ENCODE measurements at regions not wholly inside any gene's neighbourhood (a gene's known extent, or its start where the extent isn't known, plus 50 kb on each side); places are given as distances from the start of the nearest gene placed in this dataset.

DNA sequence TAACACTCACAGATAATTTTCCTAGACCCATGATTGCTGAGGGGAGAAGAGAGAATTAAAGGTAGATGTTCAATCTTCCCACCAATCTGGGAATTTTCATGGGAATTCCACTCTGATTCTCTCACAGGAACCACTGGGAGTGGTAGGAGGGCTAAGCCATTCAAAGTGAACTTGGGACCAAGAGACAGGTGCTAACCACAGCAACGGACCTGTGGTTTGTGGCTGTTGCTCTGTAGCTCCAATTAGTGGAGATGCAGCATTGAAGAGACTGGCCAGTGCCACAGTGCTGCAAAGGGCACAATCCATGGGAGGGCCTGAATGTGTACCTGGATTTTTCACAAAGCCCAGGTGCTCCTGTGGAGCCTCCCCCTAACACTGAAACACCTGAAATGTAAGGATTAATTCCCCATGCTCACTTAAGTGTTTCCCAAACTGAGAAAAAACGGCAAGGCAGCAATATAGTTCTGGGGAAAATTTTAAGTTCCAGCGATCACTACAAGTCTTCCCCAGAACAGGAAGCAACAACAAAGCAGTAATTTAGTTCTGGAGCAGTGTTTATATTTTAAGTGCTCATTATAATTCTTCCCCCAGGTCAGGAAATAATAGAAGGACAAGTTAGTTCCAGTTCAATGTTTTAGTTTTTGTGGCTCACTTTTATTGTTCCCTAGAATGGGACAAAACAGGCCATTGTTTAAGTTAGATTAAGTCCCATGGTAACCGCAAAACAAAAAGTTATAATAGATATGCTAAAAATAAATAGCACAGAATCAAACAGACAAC is 1045.8 kb downstream of the CNTNAP5 start:
- H3K9ac ChIP-seq (ENCODE audit: low read depth, low read length, poor library complexity, severe bottlenecking) = no peak overlapping the region
- no peaks in the 10 kb centered on the region for H3K27me3 ChIP-seq (ENCODE audit: insufficient read depth, low read length, poor library complexity, severe bottlenecking)
- no peaks in the 10 kb centered on the region for H4K20me1 ChIP-seq (ENCODE audit: insufficient read depth, low read length, poor library complexity, severe bottlenecking)
- no peaks in the 10 kb centered on the region for H3K36me3 ChIP-seq (ENCODE audit: insufficient read depth, low read length)
- H3F3A ChIP-seq (ENCODE audit: low read depth) = no peaks in the 10 kb centered on the region
- no peak overlapping the region for H3K4me3 ChIP-seq (ENCODE audit: low read length, poor library complexity, severe bottlenecking)
- no peaks in the 10 kb centered on the region for H3K9me3 ChIP-seq (ENCODE audit: insufficient read depth, low read depth, low read length)
- H3K79me2 ChIP-seq (ENCODE audit: insufficient read depth, low read length) = no peaks in the 10 kb centered on the region
- TF ChIP-seq EZH2phosphoT487 (IDR thresholded peaks at IDR 0.05; ENCODE audit: borderline replicate concordance) = no peak
- TF ChIP-seq, protein P1, sequence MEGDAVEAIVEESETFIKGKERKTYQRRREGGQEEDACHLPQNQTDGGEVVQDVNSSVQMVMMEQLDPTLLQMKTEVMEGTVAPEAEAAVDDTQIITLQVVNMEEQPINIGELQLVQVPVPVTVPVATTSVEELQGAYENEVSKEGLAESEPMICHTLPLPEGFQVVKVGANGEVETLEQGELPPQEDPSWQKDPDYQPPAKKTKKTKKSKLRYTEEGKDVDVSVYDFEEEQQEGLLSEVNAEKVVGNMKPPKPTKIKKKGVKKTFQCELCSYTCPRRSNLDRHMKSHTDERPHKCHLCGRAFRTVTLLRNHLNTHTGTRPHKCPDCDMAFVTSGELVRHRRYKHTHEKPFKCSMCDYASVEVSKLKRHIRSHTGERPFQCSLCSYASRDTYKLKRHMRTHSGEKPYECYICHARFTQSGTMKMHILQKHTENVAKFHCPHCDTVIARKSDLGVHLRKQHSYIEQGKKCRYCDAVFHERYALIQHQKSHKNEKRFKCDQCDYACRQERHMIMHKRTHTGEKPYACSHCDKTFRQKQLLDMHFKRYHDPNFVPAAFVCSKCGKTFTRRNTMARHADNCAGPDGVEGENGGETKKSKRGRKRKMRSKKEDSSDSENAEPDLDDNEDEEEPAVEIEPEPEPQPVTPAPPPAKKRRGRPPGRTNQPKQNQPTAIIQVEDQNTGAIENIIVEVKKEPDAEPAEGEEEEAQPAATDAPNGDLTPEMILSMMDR (conservative IDR thresholded peaks at IDR 0.05; ENCODE audit: low read length) = no peak
- H2AFZ ChIP-seq (ENCODE audit: low read length) = no peak overlapping the region
- H3K9me2 ChIP-seq (replicated peaks; ENCODE audit: low read depth, low read length) = no peaks in the 10 kb centered on the region
- H3K4me2 ChIP-seq (ENCODE audit: low read depth, low read length, poor library complexity, severe bottlenecking) = no peak overlapping the region
- H3K4me1 ChIP-seq (ENCODE audit: insufficient read depth, low read length, poor library complexity, severe bottlenecking) = no peaks in the 10 kb centered on the region

DNA sequence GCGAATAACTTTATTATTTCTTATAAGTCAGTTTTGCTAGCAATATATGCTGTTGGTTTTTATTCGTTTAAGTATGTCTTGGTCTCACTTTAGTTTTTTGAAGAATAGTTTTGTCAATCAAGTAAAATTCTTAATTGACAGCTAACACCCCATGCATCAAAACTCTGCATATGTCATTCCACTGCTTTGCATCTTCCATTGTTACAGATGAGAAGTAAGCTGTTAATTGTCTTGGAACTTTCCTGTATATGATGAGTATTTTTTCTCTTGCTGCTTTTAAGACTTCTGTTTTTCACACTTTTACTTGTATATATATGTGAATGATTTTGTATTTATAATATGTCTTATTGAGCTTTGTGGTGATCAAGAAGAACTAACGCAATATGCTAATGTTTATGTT is 1048.4 kb downstream of the CNTNAP5 start:
- no peaks in the 10 kb centered on the region for H3K4me1 ChIP-seq (ENCODE audit: insufficient read depth, low read length, poor library complexity, severe bottlenecking)
- no peaks in the 10 kb centered on the region for H3F3A ChIP-seq (ENCODE audit: low read depth)
- H3K36me3 ChIP-seq (ENCODE audit: insufficient read depth, low read length) = no peaks in the 10 kb centered on the region
- H3K79me2 ChIP-seq (ENCODE audit: insufficient read depth, low read length) = no peaks in the 10 kb centered on the region
- H4K20me1 ChIP-seq (ENCODE audit: insufficient read depth, low read length, poor library complexity, severe bottlenecking) = no peaks in the 10 kb centered on the region
- H3K4me2 ChIP-seq (ENCODE audit: low read depth, low read length, poor library complexity, severe bottlenecking) = no peak overlapping the region
- no peak overlapping the region for H2AFZ ChIP-seq (ENCODE audit: low read length)
- H3K9me3 ChIP-seq (ENCODE audit: insufficient read depth, low read depth, low read length) = no peaks in the 10 kb centered on the region
- no peaks in the 10 kb centered on the region for H3K9me2 ChIP-seq (replicated peaks; ENCODE audit: low read depth, low read length)
- no peaks in the 10 kb centered on the region for H3K27me3 ChIP-seq (ENCODE audit: insufficient read depth, low read length, poor library complexity, severe bottlenecking)
- H3K4me3 ChIP-seq (ENCODE audit: low read length, poor library complexity, severe bottlenecking) = no peak overlapping the region
- no peak for TF ChIP-seq EZH2phosphoT487 (IDR thresholded peaks at IDR 0.05; ENCODE audit: borderline replicate concordance)
- TF ChIP-seq, protein P1 (conservative IDR thresholded peaks at IDR 0.05; ENCODE audit: low read length) = no peak
- H3K9ac ChIP-seq (ENCODE audit: low read depth, low read length, poor library complexity, severe bottlenecking) = no peak overlapping the region

DNA sequence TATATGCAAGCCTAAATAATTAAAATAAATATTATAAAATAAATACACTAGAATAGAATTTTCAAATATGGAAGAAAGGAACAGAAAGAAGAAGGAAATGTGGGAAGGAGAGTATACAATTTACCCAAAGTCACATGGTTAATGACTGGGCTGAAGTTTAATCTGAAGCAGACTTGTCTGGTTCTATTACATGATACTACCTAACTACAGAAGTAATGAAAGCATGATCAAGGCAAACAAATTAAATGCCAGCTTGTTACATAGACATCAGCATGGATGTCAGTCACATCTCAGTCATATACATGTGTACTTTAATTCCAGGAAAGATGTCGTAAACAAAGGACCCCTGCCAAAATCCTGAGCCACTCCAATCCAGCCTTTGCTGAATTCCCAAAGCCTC is 1060.8 kb downstream of the CNTNAP5 start:
- no peak overlapping the region for H3K9ac ChIP-seq (ENCODE audit: low read depth, low read length, poor library complexity, severe bottlenecking)
- no peak overlapping the region for H3K4me2 ChIP-seq (ENCODE audit: low read depth, low read length, poor library complexity, severe bottlenecking)
- H3K27me3 ChIP-seq (ENCODE audit: insufficient read depth, low read length, poor library complexity, severe bottlenecking) = no peaks in the 10 kb centered on the region
- H4K20me1 ChIP-seq (ENCODE audit: insufficient read depth, low read length, poor library complexity, severe bottlenecking) = no peaks in the 10 kb centered on the region
- no peak overlapping the region for H2AFZ ChIP-seq (ENCODE audit: low read length)
- no peaks in the 10 kb centered on the region for H3K36me3 ChIP-seq (ENCODE audit: insufficient read depth, low read length)
- H3K9me3 ChIP-seq (ENCODE audit: insufficient read depth, low read depth, low read length) = no peaks in the 10 kb centered on the region
- TF ChIP-seq, protein P1 (conservative IDR thresholded peaks at IDR 0.05; ENCODE audit: low read length) = no peak
- no peak for TF ChIP-seq EZH2phosphoT487 (IDR thresholded peaks at IDR 0.05; ENCODE audit: borderline replicate concordance)
- no peak overlapping the region for H3K4me3 ChIP-seq (ENCODE audit: low read length, poor library complexity, severe bottlenecking)
- H3F3A ChIP-seq (ENCODE audit: low read depth) = no peaks in the 10 kb centered on the region
- H3K79me2 ChIP-seq (ENCODE audit: insufficient read depth, low read length) = no peaks in the 10 kb centered on the region
- no peaks in the 10 kb centered on the region for H3K4me1 ChIP-seq (ENCODE audit: insufficient read depth, low read length, poor library complexity, severe bottlenecking)
- H3K9me2 ChIP-seq (replicated peaks; ENCODE audit: low read depth, low read length) = no peaks in the 10 kb centered on the region

Measured in Loucy (cell line).